ENCODE measurements at regions not wholly inside any gene's neighbourhood (a gene's known extent, or its start where the extent isn't known, plus 50 kb on each side); places are given as distances from the start of the nearest gene placed in this dataset.

DNA sequence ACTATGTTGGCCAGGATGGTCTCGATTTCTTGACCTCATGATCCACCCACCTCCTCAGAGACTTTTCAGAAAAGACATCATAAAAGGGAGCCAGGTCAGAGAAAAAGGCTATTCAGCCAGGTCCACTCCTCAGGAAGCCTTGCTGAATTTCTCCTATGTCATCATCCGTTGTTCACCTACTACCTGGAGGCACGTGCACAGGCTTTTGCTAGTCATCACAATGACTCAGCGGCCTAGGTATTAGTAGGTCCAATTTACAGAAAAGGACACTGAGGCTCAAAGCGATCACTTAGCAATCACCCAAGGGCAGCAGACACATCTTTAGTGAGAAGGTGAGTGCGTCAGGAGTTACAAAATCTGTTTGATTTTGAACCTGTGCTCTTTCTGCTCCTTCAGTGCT is 72.3 kb upstream of the RAD23B start:
- DNase-seq (ENCODE audit: low read depth), result no peak

DNA sequence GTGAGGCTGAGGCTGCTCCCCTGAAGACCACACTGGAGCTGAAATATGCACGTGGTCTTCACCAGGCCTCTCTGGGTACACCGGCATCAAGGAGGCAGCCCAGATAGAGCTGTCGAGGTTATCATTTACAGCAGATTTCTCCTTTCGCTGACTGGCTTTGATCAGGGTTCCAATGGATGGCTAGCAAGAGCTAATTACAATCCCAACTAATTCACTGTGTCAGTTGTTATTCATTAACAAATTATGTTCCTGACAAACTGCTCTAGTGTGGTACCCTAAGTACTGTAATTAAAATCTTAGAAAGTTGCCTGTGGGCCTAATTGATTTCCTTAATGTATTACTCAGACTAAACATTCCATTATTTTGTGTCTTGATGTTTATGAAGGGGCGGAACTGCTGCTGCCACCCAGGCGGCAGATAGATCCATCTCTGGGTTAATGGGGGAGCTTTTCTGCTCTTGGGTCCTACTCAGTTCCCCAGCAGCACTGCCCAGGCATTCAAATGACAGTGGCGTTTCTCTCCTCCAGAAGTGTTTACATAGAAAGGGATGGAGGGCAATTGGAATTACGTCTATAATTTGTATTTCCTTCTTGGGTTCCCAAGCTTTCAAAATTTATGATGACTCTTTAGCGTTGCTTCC is 71.7 kb upstream of the RAD23B start:
- no peak for DNase-seq (ENCODE audit: low read depth)

DNA sequence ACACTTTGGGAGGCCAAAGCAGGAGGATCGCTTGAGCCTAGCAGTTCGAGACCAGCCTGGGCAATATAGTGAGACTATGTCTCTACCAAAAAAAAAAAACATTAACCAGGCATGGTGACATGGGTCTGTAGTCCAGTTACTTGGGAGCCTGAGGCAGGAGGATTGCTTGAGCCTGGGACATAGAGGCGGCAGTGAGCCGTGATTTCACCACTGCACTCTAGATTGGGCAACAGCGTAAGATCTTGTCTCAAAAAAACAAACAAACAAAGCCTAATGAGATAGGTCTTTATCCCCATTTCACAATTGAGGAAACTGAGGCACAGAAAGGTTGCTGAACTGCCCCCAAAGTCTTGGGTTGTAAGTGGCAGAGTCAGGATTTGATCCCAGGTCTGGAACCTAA is 70.5 kb upstream of the RAD23B start:
- no peak for DNase-seq (ENCODE audit: low read depth)

DNA sequence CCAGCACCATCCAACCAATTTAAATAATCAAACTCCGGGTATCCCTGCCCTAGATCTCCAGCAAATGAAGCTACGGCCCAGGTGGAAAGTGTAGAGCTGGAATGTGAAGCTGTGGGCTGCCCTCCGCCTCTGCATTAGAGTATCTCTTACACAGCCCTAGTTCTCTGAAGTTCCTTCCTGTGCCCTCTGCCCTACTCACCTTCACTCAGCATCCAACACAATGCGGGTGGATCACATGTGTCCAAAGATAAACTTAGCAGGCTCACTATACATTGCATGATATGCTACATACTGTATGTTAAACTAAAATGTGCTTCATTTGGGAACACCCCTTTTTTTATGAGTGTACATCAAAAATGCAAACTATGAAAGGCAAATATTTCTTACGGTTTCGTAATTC is 70.0 kb upstream of the RAD23B start:
- DNase-seq (ENCODE audit: low read depth), result no peak

DNA sequence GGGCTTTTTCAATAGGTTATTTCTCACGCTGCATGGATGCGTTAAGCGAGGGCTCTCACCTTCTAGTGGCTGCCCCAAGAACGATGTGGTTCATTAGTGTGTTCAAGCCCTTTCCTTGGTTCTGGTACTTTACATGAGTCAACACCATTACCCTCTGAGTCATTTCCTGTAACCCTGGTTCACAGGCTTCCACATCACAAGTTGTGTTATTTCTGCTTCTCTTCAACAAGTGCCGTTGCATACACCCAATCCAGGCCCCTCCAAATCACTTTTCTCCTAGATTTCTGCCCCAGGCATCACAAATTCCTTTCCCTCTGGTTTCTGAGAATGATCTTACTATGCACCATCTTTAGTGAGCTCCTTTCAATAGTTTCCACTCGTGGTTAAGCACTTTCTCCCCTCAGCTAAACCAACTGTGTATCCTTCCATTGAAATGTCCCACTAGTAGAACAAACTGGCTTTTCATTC is 69.5 kb upstream of the RAD23B start:
- DNase-seq (ENCODE audit: low read depth), result peak; percentile 96

DNA sequence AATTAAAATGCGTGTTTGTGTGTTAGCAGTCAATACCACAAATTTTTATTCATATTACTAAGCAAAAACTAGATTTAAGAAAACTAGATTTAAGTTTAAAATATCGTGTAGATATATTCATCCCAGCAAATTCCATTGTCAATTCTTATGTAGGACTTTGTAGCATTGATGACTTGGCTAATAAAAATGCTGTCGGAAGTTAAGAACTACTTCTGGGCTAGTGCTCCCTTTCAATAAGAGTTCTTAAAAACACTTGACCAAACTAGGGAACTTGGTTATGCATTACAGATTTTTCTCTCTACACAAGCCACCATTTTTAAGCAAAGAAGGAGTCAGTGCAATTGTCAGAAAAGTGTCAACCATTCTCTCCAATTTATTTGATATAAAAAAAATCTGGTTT is 68.7 kb upstream of the RAD23B start:
- no peak for DNase-seq (ENCODE audit: low read depth)

DNA sequence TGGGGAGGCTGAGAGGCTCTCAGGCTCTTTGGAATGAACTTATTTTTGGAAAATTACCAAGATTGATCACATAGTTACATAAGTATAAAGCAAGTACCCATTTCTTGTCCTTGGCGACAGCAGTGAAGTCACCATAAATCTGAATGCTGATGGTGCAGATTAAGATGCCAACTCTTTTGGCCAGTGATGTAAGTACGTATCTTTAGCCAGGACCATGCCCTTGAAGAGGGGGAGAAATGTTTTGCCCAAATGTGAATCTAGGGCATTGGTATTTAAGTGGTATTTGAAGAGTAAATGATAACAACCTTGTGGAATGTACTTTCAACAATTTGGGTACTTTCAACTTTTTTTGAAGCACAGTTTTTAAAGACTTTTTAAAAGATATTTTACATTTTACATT is 68.2 kb upstream of the RAD23B start:
- peak; percentile 11 for DNase-seq (ENCODE audit: low read depth)

DNA sequence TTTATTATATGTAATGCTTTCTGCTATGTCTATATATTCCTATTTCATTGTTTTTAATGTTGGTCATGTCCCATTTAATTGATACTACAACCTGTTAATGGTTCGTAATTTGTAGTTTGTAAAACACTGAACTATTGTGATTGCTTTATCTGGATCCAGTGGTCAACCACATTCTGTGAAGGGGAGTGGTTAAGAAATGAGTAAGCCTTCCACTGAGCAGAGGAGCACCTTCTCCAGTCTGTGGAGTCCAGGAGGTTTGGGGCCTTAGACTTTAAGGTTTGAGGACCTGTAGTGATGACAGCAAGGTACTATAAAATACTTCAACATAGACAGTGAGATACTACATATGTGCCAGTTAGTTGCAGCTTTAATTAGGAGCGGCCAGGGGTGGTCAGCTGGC is 67.7 kb upstream of the RAD23B start:
- DNase-seq (ENCODE audit: low read depth), result peak; percentile 73

DNA sequence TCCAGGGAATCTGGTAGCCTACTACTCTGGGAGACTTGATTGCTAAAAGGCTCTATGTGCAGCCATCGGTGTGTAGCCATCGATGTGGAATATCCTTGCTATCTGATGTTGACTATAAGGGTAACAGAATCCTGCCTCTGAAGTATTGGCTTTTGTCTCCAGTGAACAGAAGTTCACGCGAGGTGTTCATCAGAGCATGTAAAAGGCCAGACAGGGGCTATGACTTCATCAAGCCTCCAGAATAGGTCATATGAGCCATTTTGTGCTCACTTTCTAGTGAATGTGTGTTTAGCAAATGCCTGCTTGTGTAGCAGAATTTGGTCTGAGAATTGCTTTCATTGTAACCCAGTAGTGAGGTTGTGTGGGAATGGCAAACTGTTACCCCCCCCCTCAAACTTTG is 66.8 kb upstream of the RAD23B start:
- no peak for DNase-seq (ENCODE audit: low read depth)

DNA sequence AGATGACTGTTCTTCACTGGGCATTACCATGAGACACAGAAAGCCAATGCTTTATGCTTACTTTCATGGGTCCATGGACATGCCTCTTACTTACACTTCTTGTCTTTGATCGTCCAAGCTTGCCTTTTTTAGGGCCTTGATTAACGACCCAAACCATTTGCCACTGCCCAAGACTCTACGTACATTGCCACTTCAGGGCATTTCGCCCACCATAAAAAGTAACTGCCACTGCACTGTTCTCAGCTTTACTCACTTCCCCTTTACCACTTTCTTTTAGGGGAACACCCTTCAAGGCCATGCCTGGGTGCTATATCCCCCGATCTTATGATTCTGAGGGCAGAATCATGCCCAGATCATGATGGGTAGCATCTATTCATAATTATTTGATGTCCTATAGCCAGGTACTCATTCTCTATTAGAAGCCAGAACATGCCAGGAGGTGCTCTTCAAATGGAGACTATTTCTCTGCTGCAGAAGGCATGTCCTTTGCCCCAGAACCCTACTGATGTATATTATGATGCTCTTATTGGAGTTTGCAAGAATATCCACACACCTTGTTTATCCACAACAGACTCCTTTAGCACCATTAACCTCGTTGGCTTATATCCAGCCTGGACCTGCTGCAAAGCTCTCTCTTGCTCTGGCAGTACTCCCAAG is 64.1 kb upstream of the RAD23B start:
- DNase-seq (ENCODE audit: low read depth), result no peak

DNA sequence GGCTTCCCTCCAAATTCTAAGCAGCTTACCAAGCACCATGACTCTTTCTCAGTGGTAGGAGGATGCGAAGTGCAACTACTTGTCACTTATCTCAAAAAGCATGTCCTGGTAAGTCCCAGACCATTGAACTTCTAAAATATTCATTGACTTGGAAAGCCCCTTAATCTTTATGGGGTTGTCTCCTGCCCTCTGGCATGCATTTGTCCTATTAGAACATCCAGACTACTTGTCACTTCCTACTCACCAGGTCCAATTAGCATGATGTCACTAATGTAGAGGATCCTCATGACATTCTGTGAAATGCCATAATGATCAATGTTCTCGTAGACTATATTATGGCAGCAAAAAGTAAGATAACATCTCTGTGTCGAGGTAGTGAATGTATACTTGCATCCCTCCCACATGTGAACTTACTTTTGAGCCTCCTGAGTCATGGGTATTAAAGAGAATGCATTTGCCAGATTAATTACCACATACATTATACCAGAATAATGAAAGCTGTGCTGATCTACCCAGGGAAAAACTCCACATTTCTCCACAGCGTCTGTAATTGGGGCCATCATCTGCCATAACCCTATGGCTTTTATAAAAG is 63.5 kb upstream of the RAD23B start:
- no peak for DNase-seq (ENCODE audit: low read depth)

DNA sequence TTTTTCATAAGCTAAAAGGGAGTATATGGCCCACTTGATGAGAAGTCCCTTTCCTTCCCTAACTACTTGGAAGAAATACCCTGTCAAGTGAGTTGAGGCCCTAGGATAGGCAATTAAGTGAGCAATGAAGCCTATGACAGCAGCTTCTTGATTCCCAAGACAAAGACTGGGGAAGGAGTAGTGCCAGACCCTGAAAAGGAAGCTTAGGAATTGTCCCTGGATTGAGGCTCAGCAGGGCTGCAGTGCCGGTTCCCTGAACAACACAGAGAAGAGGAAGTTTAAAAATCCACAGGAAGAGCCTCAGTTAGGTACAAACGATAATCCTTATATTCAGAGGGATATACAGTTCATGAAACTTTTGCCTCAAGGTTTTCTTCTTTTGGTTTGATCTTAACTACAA is 61.8 kb upstream of the RAD23B start:
- no peak for DNase-seq (ENCODE audit: low read depth)

DNA sequence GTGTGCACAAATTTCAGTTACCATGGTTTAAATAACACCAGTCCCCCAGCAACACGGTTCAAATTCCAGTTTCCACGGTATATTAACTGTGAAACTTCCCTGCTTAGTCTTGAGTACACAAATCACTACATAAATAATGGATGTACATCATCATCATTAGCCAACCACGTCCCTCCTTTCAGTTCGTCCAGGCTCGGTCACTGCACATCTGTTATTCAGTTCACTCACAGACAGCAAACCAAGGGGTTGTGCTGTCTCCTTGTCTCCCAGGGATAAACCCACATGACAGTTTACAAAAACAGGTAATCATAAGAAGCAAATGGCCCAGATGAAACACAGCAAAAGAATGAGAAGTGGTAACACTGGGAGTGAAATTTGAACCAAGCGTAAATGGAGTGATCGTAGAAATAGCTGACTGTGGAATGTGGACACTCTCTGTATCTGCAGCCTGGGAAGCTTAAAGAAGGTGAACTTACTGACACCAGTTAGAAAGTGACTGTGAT is 61.0 kb upstream of the RAD23B start:
- peak; percentile 63 for DNase-seq (ENCODE audit: low read depth)

DNA sequence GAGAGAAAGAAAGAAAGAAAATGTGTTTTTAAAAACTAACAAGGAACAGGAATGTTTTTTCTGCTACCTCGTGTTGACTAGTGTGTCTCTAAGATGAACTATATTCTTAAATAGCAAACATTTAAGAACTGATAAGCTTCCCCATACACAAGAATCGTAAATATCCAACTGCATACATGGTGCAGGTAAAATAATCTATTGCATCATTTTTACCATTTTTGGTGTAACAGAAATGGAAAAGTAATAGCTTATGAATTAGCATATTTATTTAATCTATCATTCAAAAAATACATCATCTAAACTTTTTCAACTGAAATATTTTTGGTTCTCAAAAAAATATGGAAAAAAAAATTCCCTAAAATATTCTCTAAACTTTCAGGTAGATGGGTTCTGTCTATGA is 59.7 kb upstream of the RAD23B start:
- DNase-seq (ENCODE audit: low read depth), result no peak

DNA sequence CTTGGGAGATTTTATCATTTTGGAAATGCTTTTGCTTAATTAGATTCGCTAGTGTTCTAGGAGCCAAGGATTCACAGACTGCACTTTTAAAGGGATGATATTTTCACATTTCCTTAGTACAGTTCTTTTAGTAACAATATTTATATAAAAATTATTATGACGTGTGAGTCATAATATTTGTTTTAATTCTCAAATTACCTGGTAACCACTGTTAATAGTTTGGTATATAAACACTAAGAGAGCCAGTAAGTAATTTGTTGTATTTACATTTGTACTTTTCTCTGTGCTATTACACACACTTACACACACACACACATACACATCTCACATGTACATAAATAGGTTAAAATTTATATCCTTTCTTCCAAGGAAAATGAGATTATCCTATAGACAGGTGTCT is 58.8 kb upstream of the RAD23B start:
- DNase-seq (ENCODE audit: low read depth), result no peak

DNA sequence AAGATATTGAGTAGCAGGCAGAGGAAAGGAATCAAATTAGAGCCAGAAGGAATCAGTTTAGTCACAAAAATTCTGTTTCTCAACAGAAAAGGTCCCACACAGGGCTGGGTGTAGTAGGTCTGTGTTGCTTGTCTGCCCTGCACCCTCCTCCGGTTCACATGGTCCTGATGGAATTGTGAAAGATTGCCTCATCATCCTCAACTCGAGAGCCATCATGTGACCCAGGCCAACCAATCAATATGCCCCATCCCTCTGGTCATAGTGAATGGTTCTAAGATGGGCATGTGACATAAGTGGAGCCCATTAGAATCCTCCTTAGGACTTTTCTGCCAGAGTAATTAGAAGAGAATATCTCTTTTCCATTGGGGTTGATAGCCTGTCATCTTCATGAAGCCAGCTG is 56.7 kb upstream of the RAD23B start:
- peak; percentile 60 for DNase-seq (ENCODE audit: low read depth)

DNA sequence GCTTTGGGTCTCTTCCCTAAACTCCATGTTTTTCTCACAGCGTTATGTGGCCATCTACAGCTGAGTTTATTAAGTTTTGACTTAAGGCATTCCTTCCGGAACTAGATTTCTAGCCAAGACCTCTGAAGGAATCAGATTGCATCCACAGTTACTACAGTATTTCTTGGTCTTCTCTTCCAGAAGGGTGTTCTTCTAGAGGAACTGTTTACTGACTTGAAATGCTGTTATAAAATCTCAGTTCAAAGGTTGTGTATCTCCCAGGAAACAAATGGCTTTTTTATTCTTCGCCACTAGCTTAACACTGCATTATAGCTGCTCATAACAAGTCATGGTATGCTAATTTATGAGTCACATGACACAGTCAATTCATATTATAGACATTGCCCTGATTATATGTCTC is 55.3 kb upstream of the RAD23B start:
- DNase-seq (ENCODE audit: low read depth), result no peak

DNA sequence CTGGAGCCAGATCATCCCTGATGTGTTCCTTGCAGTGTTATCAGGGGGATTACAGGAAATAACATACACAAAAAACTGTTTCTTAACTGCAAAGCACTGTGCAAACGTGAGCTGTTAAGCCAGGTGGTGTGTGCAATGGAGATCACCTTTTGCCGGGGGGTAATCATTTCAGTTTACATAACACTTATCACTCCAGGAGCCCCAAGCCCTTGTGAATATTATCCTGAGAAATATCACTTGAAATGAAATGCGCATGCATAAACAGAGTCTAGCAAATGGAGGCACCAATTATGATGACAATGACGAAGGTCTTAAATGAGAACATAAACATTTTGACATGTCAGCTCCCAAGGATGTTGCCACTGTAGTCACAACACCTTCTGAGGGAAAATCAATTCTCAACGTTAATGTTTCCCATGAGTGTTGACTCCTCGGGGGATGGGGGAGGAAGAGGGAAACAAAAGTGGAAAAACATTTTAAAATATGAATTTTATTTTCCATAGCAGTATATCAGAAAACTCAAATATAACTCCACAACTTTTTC is 54.5 kb upstream of the RAD23B start:
- DNase-seq (ENCODE audit: low read depth), result no peak

DNA sequence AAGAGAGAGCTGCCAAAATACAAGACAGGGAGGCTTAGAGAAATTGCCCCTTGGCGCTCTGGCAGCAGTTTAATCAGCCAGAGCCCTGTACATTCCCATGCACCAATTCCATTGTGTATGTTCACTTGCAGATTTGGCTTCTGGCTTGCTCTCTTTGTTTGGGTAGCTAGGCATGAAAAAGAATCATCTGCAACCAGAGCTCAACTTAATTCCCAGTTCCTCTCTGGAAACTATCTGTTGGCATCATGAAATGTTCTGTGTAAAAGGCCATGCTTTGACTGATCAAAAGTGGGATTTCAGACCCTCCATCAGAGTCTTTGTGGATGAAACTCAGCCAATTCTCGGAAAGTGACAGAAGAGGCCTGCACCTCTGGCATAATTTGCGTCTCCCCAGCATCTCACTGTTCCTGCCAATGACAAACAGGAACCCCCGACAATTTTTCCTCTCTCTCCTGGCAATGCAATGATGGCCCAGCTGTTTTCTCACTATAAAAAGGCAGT is 53.8 kb upstream of the RAD23B start:
- DNase-seq (ENCODE audit: low read depth), result no peak
